H9 (cell line): ENCODE measurements at regions not wholly inside any gene's neighbourhood (a gene's known extent, or its start where the extent isn't known, plus 50 kb on each side); places are given as distances from the start of the nearest gene placed in this dataset.

Source experiments
- DNase-seq: peaks from one replicate; pipeline ENCODE4 v3.0.0-alpha.2; 2017
- H2AFZ ChIP-seq: one replicate; pipeline ENCODE4 v1.6.1; 2013; ENCODE audit warnings: mild to moderate bottlenecking, low read length, control low read depth, moderate library complexity
- H2AK5ac ChIP-seq: 2 replicates; pipeline ENCODE4 v1.6.1; 2013; ENCODE audit warnings: low read length, control low read depth, mixed read lengths; ENCODE audit not compliant: insufficient read length
- H2BK120ac ChIP-seq: one replicate; pipeline ENCODE4 v1.6.1; 2013; ENCODE audit warnings: low read depth, mild to moderate bottlenecking, low read length, control low read depth, inconsistent platforms; ENCODE audit not compliant: poor library complexity, severe bottlenecking
- H2BK12ac ChIP-seq: 2 replicates; pipeline ENCODE4 v1.6.1; 2013; ENCODE audit warnings: low read length, control low read depth, mixed read lengths, low read depth; ENCODE audit not compliant: insufficient read length
- H2BK15ac ChIP-seq: 2 replicates; pipeline ENCODE4 v1.6.1; 2013; ENCODE audit warnings: low read depth, low read length, control low read depth
- H2BK20ac ChIP-seq: one replicate; pipeline ENCODE4 v1.6.1; 2013; ENCODE audit warnings: low read depth, mild to moderate bottlenecking, low read length, control low read depth, inconsistent platforms; ENCODE audit not compliant: poor library complexity, severe bottlenecking
- H2BK5ac ChIP-seq: 2 replicates; pipeline ENCODE4 v1.6.1; 2013; ENCODE audit warnings: low read length, control low read depth, mixed read lengths; ENCODE audit not compliant: insufficient read length
- H3K14ac ChIP-seq: 2 replicates; pipeline ENCODE4 v1.6.1; 2013; ENCODE audit warnings: low read length, control low read depth; ENCODE audit not compliant: insufficient read depth
- H3K18ac ChIP-seq: 2 replicates; pipeline ENCODE4 v1.6.1; 2013; ENCODE audit warnings: low read depth, mild to moderate bottlenecking, mixed read lengths, low read length, control low read depth; ENCODE audit not compliant: insufficient read length
- H3K23ac ChIP-seq: 2 replicates; pipeline ENCODE4 v1.6.1; 2013; ENCODE audit warnings: low read length, control low read depth, mixed read lengths, low read depth; ENCODE audit not compliant: insufficient read length
- H3K23me2 ChIP-seq: 2 replicates; pipeline ENCODE4 v1.6.1; 2013; ENCODE audit warnings: low read depth, mild to moderate bottlenecking, mixed read lengths, low read length, control low read depth; ENCODE audit not compliant: insufficient read length, poor library complexity, severe bottlenecking
- H3K27ac ChIP-seq: 2 replicates; pipeline ENCODE4 v1.5.1; 2013; ENCODE audit warnings: low read length, control low read depth, mixed read lengths, low read depth; ENCODE audit not compliant: insufficient read length
- H3K27me3 ChIP-seq: 2 replicates; pipeline ENCODE4 v1.6.1; 2013; ENCODE audit warnings: low read length, control low read depth, inconsistent platforms; ENCODE audit not compliant: insufficient read depth
- H3K4ac ChIP-seq: 2 replicates; pipeline ENCODE4 v1.6.1; 2013; ENCODE audit warnings: low read depth, mild to moderate bottlenecking, control low read depth, inconsistent platforms, low read length, moderate library complexity
- H3K4me1 ChIP-seq: 2 replicates; pipeline ENCODE4 v1.6.1; 2013; ENCODE audit warnings: low read length, control low read depth, inconsistent platforms; ENCODE audit not compliant: insufficient read depth
- H3K4me2 ChIP-seq: 2 replicates; pipeline ENCODE4 v1.6.1; 2013; ENCODE audit warnings: low read length, control low read depth, mixed read lengths; ENCODE audit not compliant: insufficient read length, insufficient read depth
- H3K56ac ChIP-seq: 2 replicates; pipeline ENCODE4 v1.6.1; 2013; ENCODE audit warnings: low read depth, mild to moderate bottlenecking, mixed read lengths, low read length, control low read depth; ENCODE audit not compliant: insufficient read length
- H3K79me1 ChIP-seq: 2 replicates; pipeline ENCODE4 v1.6.1; 2013; ENCODE audit warnings: low read depth, mild to moderate bottlenecking, moderate library complexity, low read length, control low read depth, inconsistent platforms; ENCODE audit not compliant: insufficient read depth, poor library complexity, severe bottlenecking
- H3K79me2 ChIP-seq: 2 replicates; pipeline ENCODE4 v1.6.1; 2013; ENCODE audit warnings: low read length, control low read depth, inconsistent platforms; ENCODE audit not compliant: insufficient read depth
- H3K9ac ChIP-seq: 2 replicates; pipeline ENCODE4 v1.6.1; 2013; ENCODE audit warnings: low read length, control low read depth, mixed read lengths; ENCODE audit not compliant: insufficient read length; ENCODE audit errors: extremely low read depth
- H3K9me3 ChIP-seq: one replicate; pipeline ENCODE4 v1.6.1; 2013; ENCODE audit warnings: low read depth, low read length, inconsistent platforms; ENCODE audit not compliant: control insufficient read depth
- H3T11ph ChIP-seq: one replicate; pipeline ENCODE4 v1.6.1; 2013; ENCODE audit warnings: mild to moderate bottlenecking, low read length, control low read depth, inconsistent platforms
- H4K20me1 ChIP-seq: one replicate; pipeline ENCODE4 v1.6.1; 2013; ENCODE audit not compliant: control insufficient read depth, insufficient read length, insufficient read depth
- H4K5ac ChIP-seq: 2 replicates; pipeline ENCODE4 v1.6.1; 2013; ENCODE audit warnings: low read depth, mild to moderate bottlenecking, mixed read lengths, low read length, control low read depth; ENCODE audit not compliant: insufficient read length
- H4K8ac ChIP-seq: replicated peaks from 2 replicates; pipeline ENCODE4 v1.6.1; 2013; ENCODE audit warnings: low read length, control low read depth, mixed read lengths, low read depth; ENCODE audit not compliant: insufficient read length
- H4K91ac ChIP-seq: 2 replicates; pipeline ENCODE4 v1.6.1; 2013; ENCODE audit warnings: low read depth, mild to moderate bottlenecking, moderate library complexity, mixed read lengths, low read length, control low read depth; ENCODE audit not compliant: insufficient read length
- H3K27ac Mint-ChIP-seq, 3 experiments: 2 replicates in 2 of 3; 3 replicates in 1 of 3; pipeline ENCODE4 v1.8.0; 2020 to 2021; ENCODE audit warnings: mixed read lengths in 3 of 3, mild to moderate bottlenecking in 1 of 3, moderate library complexity in 1 of 3
- H3K27me3 Mint-ChIP-seq: 2 replicates; pipeline ENCODE4 v1.8.0; 2021; ENCODE audit warnings: low read depth, mild to moderate bottlenecking, moderate library complexity, mixed read lengths
- H3K36me3 Mint-ChIP-seq, 3 experiments: 2 replicates in 2 of 3; 3 replicates in 1 of 3; pipeline ENCODE4 v1.8.0; 2020 to 2021; ENCODE audit warnings: low read depth in 3 of 3, mixed read lengths in 3 of 3; ENCODE audit not compliant: insufficient read depth in 1 of 3
- H3K4me1 Mint-ChIP-seq, 2 experiments: 2 replicates each; pipeline ENCODE4 v1.8.0; 2020; ENCODE audit warnings: mixed read lengths in 2 of 2
- H3K4me3 Mint-ChIP-seq, 2 experiments: 2 replicates in 1 of 2; 3 replicates in 1 of 2; pipeline ENCODE4 v1.8.0; 2020 to 2021; ENCODE audit warnings: mild to moderate bottlenecking in 2 of 2, mixed read lengths in 2 of 2, moderate library complexity in 1 of 2
- H3K9me3 Mint-ChIP-seq, 2 experiments: 2 replicates in 1 of 2; 3 replicates in 1 of 2; pipeline ENCODE4 v1.8.0; 2020; ENCODE audit warnings: mild to moderate bottlenecking in 2 of 2, mixed read lengths in 2 of 2, moderate library complexity in 1 of 2
- CTCF ChIP-seq: fragments of 200-600 bp; sonication (generic); conservative IDR thresholded peaks from 3 replicates; pipeline ENCODE4 v1.8.0; 2021; ENCODE audit warnings: antibody characterized with exemption, mild to moderate bottlenecking

GRCh38 chr11:24005202-24005876 is 491.5 kb upstream of the LUZP2 start:
- no peaks in the 10 kb centered on the region for H4K20me1 ChIP-seq
- no peak overlapping the region for H3K14ac ChIP-seq
- no peaks in the 10 kb centered on the region for H3K23me2 ChIP-seq

More at GRCh38 chr11:24005202-24005876, 491.5 kb upstream of the LUZP2 start:
- Histone ChIP-seq H2BK15ac (no peak overlapping the region), H3K27me3 (no peaks in the 10 kb centered on the region), H3K4me2 (no peak overlapping the region), H2BK20ac (no peak overlapping the region), H2BK120ac (no peak overlapping the region), H3K23ac (no peak overlapping the region), H4K8ac (no peak overlapping the region), H3T11ph (no peak overlapping the region), H2BK12ac (no peak overlapping the region), H3K27ac (no peak overlapping the region), H3K4me1 (no peaks in the 10 kb centered on the region), H2AK5ac (no peak overlapping the region), H3K9me3 (no peaks in the 10 kb centered on the region), H3K9ac (no peak overlapping the region), H3K79me1 (no peaks in the 10 kb centered on the region), H3K4ac (no peak overlapping the region), H3K18ac (no peak overlapping the region), H4K5ac (no peak overlapping the region), H3K79me2 (no peaks in the 10 kb centered on the region), H2BK5ac (no peak overlapping the region), H4K91ac (no peak overlapping the region), H2AFZ (no peak overlapping the region), H3K56ac (no peak overlapping the region)
- H3K27ac Mint-ChIP-seq = no peak overlapping the region
- H3K9me3 Mint-ChIP-seq = peaks cover 0 to 2% of the 10 kb centered on the region in 2 experiments; a peak in 2 of 5 replicates
- H3K4me3 Mint-ChIP-seq = no peak overlapping the region
- H3K36me3 Mint-ChIP-seq = peaks cover 0 to 2% (median 0%) of the 10 kb centered on the region in 3 experiments; a peak in 2 of 7 replicates
- no peak for DNase-seq
- H3K27me3 Mint-ChIP-seq = no peaks in the 10 kb centered on the region
- peaks cover 0 to 4% of the 10 kb centered on the region in 2 experiments; a peak in 2 of 4 replicates for H3K4me1 Mint-ChIP-seq
- TF ChIP-seq CTCF = no peak
